Prostate gland (tissue), 2 donors: ENCODE measurements at regions not wholly inside any gene's neighbourhood (a gene's known extent, or its start where the extent isn't known, plus 50 kb on each side); places are given as distances from the start of the nearest gene placed in this dataset.

ENCODE experiments used
- POLR2A ChIP-seq: fragments of 450-650 bp; IDR thresholded peaks from one replicate; pipeline ENCODE4 v1.6.1; 2016; ENCODE audit warnings: antibody characterized with exemption, mild to moderate bottlenecking
- POLR2AphosphoS5 ChIP-seq: sonication (generic); formaldehyde crosslinking; IDR thresholded peaks from one replicate; pipeline ENCODE4 v1.6.1; 2017; ENCODE audit warnings: antibody characterized with exemption
- TF ChIP-seq, protein P1 (sequence below), 4 experiments: fragments of 200-600 bp in 2 of 4; fragments of 450-650 bp in 2 of 4; sonication (generic) in 2 of 4; IDR thresholded peaks; 1 replicate in 3 of 4; 2 replicates in 1 of 4; pipeline ENCODE4 v1.5.1; 2016 to 2019; ENCODE audit warnings: antibody characterized with exemption in 4 of 4, mild to moderate bottlenecking in 2 of 4, moderate library complexity in 2 of 4

DNA sequence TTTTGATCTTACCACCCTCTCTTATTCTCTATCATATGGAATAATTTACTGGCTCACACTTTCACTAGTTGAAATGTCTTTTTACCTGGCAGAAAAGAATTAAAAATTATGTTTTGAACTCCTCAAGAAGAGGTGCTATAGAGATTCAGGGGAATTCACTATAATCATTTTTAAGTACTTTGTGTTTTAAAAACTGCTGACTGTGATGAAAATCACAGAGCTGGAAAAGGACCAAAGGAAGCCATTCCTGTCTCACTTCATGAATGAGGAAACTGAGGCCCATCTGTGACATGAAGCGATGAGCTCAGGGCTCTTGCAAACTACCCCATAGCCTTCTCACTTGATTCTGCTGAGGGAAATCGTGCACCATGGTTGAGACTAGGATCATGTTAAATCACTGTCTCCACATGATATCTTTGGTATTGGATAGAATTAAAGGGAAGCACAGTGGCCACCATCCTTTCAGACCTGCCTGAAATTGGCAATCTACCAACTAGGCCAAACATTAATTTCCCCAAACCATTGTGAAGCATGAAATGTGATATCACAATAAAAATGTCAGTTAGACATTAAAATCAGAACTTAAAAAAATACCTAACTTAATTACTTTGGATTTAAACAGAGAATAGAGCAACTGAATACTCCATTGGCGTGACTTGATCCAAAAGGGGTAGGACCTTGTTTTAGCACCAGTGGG, 141.0 kb downstream of the FZD1 start:
- TF ChIP-seq, protein P1, sequence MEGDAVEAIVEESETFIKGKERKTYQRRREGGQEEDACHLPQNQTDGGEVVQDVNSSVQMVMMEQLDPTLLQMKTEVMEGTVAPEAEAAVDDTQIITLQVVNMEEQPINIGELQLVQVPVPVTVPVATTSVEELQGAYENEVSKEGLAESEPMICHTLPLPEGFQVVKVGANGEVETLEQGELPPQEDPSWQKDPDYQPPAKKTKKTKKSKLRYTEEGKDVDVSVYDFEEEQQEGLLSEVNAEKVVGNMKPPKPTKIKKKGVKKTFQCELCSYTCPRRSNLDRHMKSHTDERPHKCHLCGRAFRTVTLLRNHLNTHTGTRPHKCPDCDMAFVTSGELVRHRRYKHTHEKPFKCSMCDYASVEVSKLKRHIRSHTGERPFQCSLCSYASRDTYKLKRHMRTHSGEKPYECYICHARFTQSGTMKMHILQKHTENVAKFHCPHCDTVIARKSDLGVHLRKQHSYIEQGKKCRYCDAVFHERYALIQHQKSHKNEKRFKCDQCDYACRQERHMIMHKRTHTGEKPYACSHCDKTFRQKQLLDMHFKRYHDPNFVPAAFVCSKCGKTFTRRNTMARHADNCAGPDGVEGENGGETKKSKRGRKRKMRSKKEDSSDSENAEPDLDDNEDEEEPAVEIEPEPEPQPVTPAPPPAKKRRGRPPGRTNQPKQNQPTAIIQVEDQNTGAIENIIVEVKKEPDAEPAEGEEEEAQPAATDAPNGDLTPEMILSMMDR (IDR thresholded peaks at IDR 0.05) = no peak
- no peak for TF ChIP-seq POLR2A
- TF ChIP-seq POLR2AphosphoS5 = no peak
